ENCODE measurements at regions not wholly inside any gene's neighbourhood (a gene's known extent, or its start where the extent isn't known, plus 50 kb on each side); places are given as distances from the start of the nearest gene placed in this dataset.
"Not testable (repeated sequence)": the region's sequence is repeated elsewhere in the genome, so short reads cannot be mapped to it uniquely, and the experiment has no call there.

GRCh38 chr7:89606511-89606910, 547.8 kb upstream of the STEAP1 start:
- no peak overlapping the region for H3K27ac ChIP-seq
- H3K36me3 ChIP-seq: no peaks in the 10 kb centered on the region
- H3K4me1 ChIP-seq: no peaks in the 10 kb centered on the region
- intact Hi-C loops (cut with DNase I): no loop called here
- H3K4me3 ChIP-seq: no peak overlapping the region
- TF ChIP-seq, protein P1, sequence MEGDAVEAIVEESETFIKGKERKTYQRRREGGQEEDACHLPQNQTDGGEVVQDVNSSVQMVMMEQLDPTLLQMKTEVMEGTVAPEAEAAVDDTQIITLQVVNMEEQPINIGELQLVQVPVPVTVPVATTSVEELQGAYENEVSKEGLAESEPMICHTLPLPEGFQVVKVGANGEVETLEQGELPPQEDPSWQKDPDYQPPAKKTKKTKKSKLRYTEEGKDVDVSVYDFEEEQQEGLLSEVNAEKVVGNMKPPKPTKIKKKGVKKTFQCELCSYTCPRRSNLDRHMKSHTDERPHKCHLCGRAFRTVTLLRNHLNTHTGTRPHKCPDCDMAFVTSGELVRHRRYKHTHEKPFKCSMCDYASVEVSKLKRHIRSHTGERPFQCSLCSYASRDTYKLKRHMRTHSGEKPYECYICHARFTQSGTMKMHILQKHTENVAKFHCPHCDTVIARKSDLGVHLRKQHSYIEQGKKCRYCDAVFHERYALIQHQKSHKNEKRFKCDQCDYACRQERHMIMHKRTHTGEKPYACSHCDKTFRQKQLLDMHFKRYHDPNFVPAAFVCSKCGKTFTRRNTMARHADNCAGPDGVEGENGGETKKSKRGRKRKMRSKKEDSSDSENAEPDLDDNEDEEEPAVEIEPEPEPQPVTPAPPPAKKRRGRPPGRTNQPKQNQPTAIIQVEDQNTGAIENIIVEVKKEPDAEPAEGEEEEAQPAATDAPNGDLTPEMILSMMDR (IDR thresholded peaks at IDR 0.05): no peak
- no peak for TF ChIP-seq POLR2A (IDR thresholded peaks at IDR 0.05)
- ATAC-seq (no peak), DNase-seq (no peak)
- WGBS, 4 donors: 50 to 62% (median 53%) methylated on average over 3 of the region's 3 CpGs
- H3K9me3 ChIP-seq: peaks cover 0 to 15% (median 1%) of the 10 kb centered on the region in 12 donors
- no peaks in the 10 kb centered on the region for H3K27me3 ChIP-seq

DNA sequence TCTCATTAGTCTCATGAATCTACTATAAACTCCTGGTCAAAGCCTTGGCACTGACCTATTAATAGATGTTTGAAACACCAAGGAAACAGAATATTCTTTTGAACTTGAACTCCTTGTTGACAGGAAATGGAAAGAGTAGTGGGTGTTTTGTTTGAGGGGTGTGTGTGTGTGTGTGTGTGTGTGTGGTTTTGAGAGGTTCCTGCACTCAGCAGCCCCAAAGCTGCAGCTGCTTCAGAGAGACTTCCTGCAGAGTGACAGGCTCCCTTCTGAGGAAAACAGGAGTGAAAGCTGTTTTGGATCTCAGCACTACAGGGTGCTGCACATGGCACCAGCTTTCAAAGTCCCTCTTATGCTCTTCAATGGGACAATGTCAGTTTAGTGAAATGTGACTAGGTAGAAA, 546.5 kb upstream of the STEAP1 start:
- peaks cover 0 to 6% (median 0%) of the 10 kb centered on the region in 12 donors for H3K9me3 ChIP-seq
- intact Hi-C loops (cut with DNase I): no loop called here
- no peaks in the 10 kb centered on the region for H3K27me3 ChIP-seq
- H3K4me3 ChIP-seq: no peak overlapping the region
- no peak for ATAC-seq
- no peaks in the 10 kb centered on the region for H3K36me3 ChIP-seq
- no peaks in the 10 kb centered on the region for H3K4me1 ChIP-seq
- H3K27ac ChIP-seq: no peak overlapping the region
- no peak for DNase-seq
- TF ChIP-seq, protein P1 (IDR thresholded peaks at IDR 0.05): no peak
- TF ChIP-seq POLR2A (IDR thresholded peaks at IDR 0.05): no peak

- H3K4me1 ChIP-seq; DNase-seq; intact Hi-C loops (cut with DNase I); H3K9me3 ChIP-seq; H3K27me3 ChIP-seq; H3K4me3 ChIP-seq; H3K36me3 ChIP-seq; H3K27ac ChIP-seq; ATAC-seq: not testable (repeated sequence)
- WGBS, 4 donors: 84 to 94% (median 86%) methylated on average over 6 of the region's 6 CpGs
Measured at GRCh38 chr7:89616829-89617228, 537.4 kb upstream of the STEAP1 start.

DNA sequence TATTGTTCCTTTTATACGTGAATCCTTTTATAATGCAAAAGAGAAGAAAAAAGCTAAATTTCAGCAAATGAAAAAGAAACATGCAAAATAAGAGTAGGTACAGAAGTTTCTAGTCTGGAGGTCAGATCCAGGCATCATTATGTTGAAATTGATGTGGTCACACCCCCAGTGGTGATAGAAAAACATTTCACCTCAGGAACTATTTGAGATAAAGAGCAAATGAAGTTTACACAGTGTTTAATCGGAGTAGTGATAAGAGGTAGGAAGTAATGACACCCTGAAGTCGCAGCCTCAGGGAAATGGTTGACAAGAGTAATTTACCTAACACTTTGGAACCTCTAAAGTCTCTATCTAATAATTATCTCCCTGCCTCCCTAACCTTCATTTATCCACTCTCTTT, 536.0 kb upstream of the STEAP1 start:
- no peaks in the 10 kb centered on the region for H3K36me3 ChIP-seq
- H3K27me3 ChIP-seq: no peaks in the 10 kb centered on the region
- H3K9me3 ChIP-seq: no peaks in the 10 kb centered on the region
- DNase-seq: no peak
- WGBS, 4 donors: 27 to 29% (median 29%) methylated on average over 3 of the region's 3 CpGs
- no peak for ATAC-seq
- H3K27ac ChIP-seq: no peak overlapping the region
- no peak for TF ChIP-seq POLR2A (IDR thresholded peaks at IDR 0.05)
- TF ChIP-seq, protein P1 (IDR thresholded peaks at IDR 0.05): no peak
- H3K4me1 ChIP-seq: no peaks in the 10 kb centered on the region
- no peak overlapping the region for H3K4me3 ChIP-seq
- intact Hi-C loops (cut with DNase I): no loop called here

DNA sequence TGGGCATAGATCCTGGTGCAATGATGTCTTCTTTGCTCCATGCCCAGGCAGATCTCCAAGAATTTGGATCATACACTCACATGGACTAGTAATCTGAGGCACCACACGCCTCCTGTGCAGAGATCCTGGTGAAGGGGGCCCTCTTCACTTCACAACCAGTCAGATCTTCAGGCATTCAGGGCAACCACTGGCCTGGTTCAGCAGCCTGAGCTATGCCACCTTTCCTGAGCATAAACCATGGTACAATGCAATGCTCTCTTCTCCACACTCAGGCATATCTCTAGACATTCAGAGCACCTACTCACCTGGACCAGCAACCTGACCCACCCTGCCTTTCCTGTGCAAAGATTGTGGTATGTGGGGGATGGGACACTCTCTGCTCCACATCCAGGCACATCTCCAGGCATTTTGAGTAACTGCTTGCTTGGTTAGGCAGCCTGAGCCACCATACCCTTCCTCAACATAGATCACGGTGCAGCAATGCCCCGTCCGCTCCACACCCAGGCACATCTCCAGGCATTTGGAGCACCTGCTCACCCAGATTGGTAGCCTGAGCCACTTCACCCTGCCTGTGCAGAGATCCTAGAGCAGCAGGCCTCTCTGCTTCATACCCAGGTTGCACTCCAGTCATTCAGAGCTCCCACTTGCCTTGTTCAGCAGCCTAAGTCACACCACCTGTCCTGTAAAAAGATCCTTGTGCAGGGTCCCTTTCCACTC, 532.2 kb upstream of the STEAP1 start:
- Histone ChIP-seq H3K36me3 (no peaks in the 10 kb centered on the region), H3K27ac (no peak overlapping the region), H3K4me1 (no peaks in the 10 kb centered on the region), H3K4me3 (no peak overlapping the region), H3K9me3 (no peaks in the 10 kb centered on the region), H3K27me3 (no peaks in the 10 kb centered on the region)
- ATAC-seq (no peak), DNase-seq (no peak)
- TF ChIP-seq, protein P1 (IDR thresholded peaks at IDR 0.05): no peak
- no peak for TF ChIP-seq POLR2A (IDR thresholded peaks at IDR 0.05)
- WGBS, 4 donors: 82 to 87% (median 86%) methylated on average over 4 of the region's 4 CpGs
- intact Hi-C loops (cut with DNase I): loop anchor here in 4 of 10 donors (5.0 to 10.0 kb wide), 3 partner anchors 57 to 837 kb away; no protein-coding TSS in a partner anchor

All from heart left ventricle (tissue), 16 donors.